K562 (cell line): ENCODE measurements at regions not wholly inside any gene's neighbourhood (a gene's known extent, or its start where the extent isn't known, plus 50 kb on each side); places are given as distances from the start of the nearest gene placed in this dataset.

Source experiments
- ATAC-seq: fragments of 200-7000 bp; cut with Tn5 transposase; 3 replicates; pipeline ENCODE4 v1.9.1; 2020; ENCODE audit warnings: moderate library complexity
- BruUV-seq: library from RNA; stranded (reverse); fragments of 400-500 nt; replicated peaks from 2 replicates; lab custom pipeline; 2021; lab: Mats Ljungman, UMichigan
- CTCF ChIA-PET: fragments of 300-600 bp; formaldehyde crosslinking; extraction: SDS; loops from one replicate; lab custom pipeline; 2021; ENCODE audit warnings: low intra/inter-chr PET ratio; lab: Yijun Ruan, JAX
- POLR2A ChIA-PET: fragments of 300-600, 350-650 bp; sonication (Branson Sonifier 250); formaldehyde crosslinking; extraction: SDS; loops from one replicate; lab custom pipeline; 2021; ENCODE audit warnings: antibody characterized with exemption, inconsistent platforms; lab: Yijun Ruan, JAX
- DNase-seq, 4 experiments: peaks; one replicate each; pipeline versions ENCODE4 v3.0.0 to v3.0.0-alpha.2; 2011 to 2018; ENCODE audit warnings: low spot score in 3 of 4, mixed read lengths in 3 of 4; ENCODE audit errors: extremely low read depth in 1 of 4
- FAIRE-seq: peaks from 2 replicates; lab custom pipeline; 2011; peaks lifted over from hg19 to GRCh38; lab: Jason Lieb, UNC
- H2AFZ ChIP-seq: 2 replicates; pipeline ENCODE4 v1.6.0; 2011; ENCODE audit warnings: low read depth, low read length, control low read depth, inconsistent platforms
- H3K27ac ChIP-seq: fragments of 200-600 bp; 3 replicates; pipeline ENCODE4 v1.8.0; 2011; ENCODE audit warnings: low read depth, mild to moderate bottlenecking, control low read depth, inconsistent platforms, low read length, moderate library complexity, mixed read lengths; ENCODE audit errors: extremely low read depth
- H3K27me3 ChIP-seq, 2 experiments: fragments of 300-600 bp in 1 of 2; 2 replicates in 1 of 2; 3 replicates in 1 of 2; pipeline versions ENCODE4 v1.6.0 to v1.8.0; 2011; ENCODE audit warnings: inconsistent platforms in 2 of 2, low read length in 2 of 2, mild to moderate bottlenecking in 1 of 2, mixed read lengths in 1 of 2, moderate library complexity in 1 of 2; ENCODE audit not compliant: control insufficient read depth in 2 of 2, insufficient read depth in 2 of 2
- H3K36me3 ChIP-seq: fragments of 300-600 bp; 3 replicates; pipeline ENCODE4 v1.8.0; 2011; ENCODE audit warnings: mild to moderate bottlenecking, low read length, inconsistent platforms; ENCODE audit not compliant: control insufficient read depth, insufficient read depth
- H3K4me1 ChIP-seq, 2 experiments: fragments of 200-600 bp in 1 of 2; replicated peaks in 1 of 2; 2 replicates in 1 of 2; 3 replicates in 1 of 2; pipeline versions ENCODE4 v1.5.1 to v1.8.0; 2011; ENCODE audit warnings: inconsistent platforms in 2 of 2, low read length in 2 of 2, mild to moderate bottlenecking in 1 of 2, mixed read lengths in 1 of 2, moderate library complexity in 1 of 2; ENCODE audit not compliant: control insufficient read depth in 2 of 2, insufficient read depth in 2 of 2
- H3K4me2 ChIP-seq: 2 replicates; pipeline ENCODE4 v1.6.1; 2011; ENCODE audit warnings: low read length, control low read depth, inconsistent platforms, mixed read lengths; ENCODE audit not compliant: insufficient read depth
- H3K4me3 ChIP-seq: fragments of 200-600 bp; sonication (generic), shearing (Covaris generic); 2 replicates; pipeline ENCODE4 v1.5.1; 2016; ENCODE audit warnings: control low read depth, inconsistent platforms
- H3K79me2 ChIP-seq: fragments of 200-600 bp; 3 replicates; pipeline ENCODE4 v1.8.0; 2011; ENCODE audit warnings: low read length, inconsistent platforms; ENCODE audit not compliant: control insufficient read depth, insufficient read depth
- H3K9ac ChIP-seq, 2 experiments: 2 replicates each; pipeline versions ENCODE4 v1.6.0 to v1.6.1; 2011; ENCODE audit warnings: low read depth in 2 of 2, low read length in 2 of 2, control low read depth in 1 of 2, inconsistent platforms in 1 of 2, mild to moderate bottlenecking in 1 of 2, mixed read lengths in 1 of 2; ENCODE audit not compliant: insufficient read depth in 1 of 2
- H3K9me1 ChIP-seq: one replicate; pipeline ENCODE4 v1.6.0; 2011; ENCODE audit warnings: inconsistent platforms, mild to moderate bottlenecking, low read length, moderate library complexity; ENCODE audit not compliant: control insufficient read depth, insufficient read depth
- H3K9me3 ChIP-seq: replicated peaks from 2 replicates; pipeline ENCODE4 v1.5.1; 2011; ENCODE audit warnings: low read depth, low read length, inconsistent platforms; ENCODE audit not compliant: control insufficient read depth, insufficient read depth
- H4K20me1 ChIP-seq: replicated peaks from 2 replicates; pipeline ENCODE4 v1.6.1; 2011; ENCODE audit warnings: low read length, inconsistent platforms, mixed read lengths; ENCODE audit not compliant: control insufficient read depth, insufficient read depth
- ARID2 ChIP-seq: fragments of 450-650 bp; IDR thresholded peaks from 2 replicates; pipeline ENCODE4 v1.6.1; 2017; ENCODE audit warnings: antibody characterized with exemption, mild to moderate bottlenecking
- CEBPZ ChIP-seq: fragments of 150-350 bp; IDR thresholded peaks from 2 replicates; pipeline ENCODE4 v1.6.1; 2014; ENCODE audit warnings: low read depth, mild to moderate bottlenecking, low read length, borderline replicate concordance
- CHCHD3 ChIP-seq: fragments of 250-450 bp; sonication (Bioruptor Pico); IDR thresholded peaks from 2 replicates; pipeline ENCODE4 v2.1.2; 2022; ENCODE audit warnings: mild to moderate bottlenecking
- CHD1 ChIP-seq: fragments of 200-600 bp; sonication (generic); IDR thresholded peaks from one replicate; pipeline ENCODE4 v1.6.1; 2012; ENCODE audit warnings: mild to moderate bottlenecking, moderate library complexity, low read length, inconsistent platforms
- GABPA ChIP-seq: fragments of 200-800 bp; sonication (Bioruptor generic); conservative IDR thresholded peaks from 2 replicates; pipeline ENCODE4 v1.6.1; 2016; ENCODE audit warnings: low read depth, missing genetic modification characterization, missing compliant biosample characterization
- L3MBTL2 ChIP-seq: fragments of 450-650 bp; IDR thresholded peaks from 2 replicates; pipeline ENCODE4 v1.6.1; 2016; ENCODE audit warnings: mild to moderate bottlenecking, moderate library complexity
- NFE2L1 ChIP-seq: fragments of 450-650 bp; IDR thresholded peaks from 2 replicates; pipeline ENCODE4 v1.6.1; 2016; ENCODE audit warnings: missing genetic modification characterization, low read depth, mild to moderate bottlenecking, missing compliant biosample characterization, moderate library complexity, borderline replicate concordance
- RBFOX2 ChIP-seq: fragments of 200-400 bp; formaldehyde crosslinking; IDR thresholded peaks from 2 replicates; pipeline ENCODE4 v1.6.1; 2017; ENCODE audit warnings: low read depth, mild to moderate bottlenecking, low read length, moderate library complexity
- RHOXF2B ChIP-seq: fragments of 250-450 bp; sonication (Bioruptor Pico); conservative IDR thresholded peaks from 2 replicates; pipeline ENCODE4 v1.5.1; 2021
- SIN3A ChIP-seq, 2 experiments: fragments of 150-350 bp in 1 of 2; IDR thresholded peaks; 2 replicates each; pipeline ENCODE4 v1.6.1; 2011 to 2016; ENCODE audit warnings: borderline replicate concordance in 2 of 2, low read depth in 2 of 2, low read length in 2 of 2, mild to moderate bottlenecking in 2 of 2, moderate library complexity in 2 of 2; ENCODE audit not compliant: control insufficient read depth in 1 of 2
- SMC3 ChIP-seq: conservative IDR thresholded peaks from 2 replicates; pipeline ENCODE4 v1.6.1; 2011; ENCODE audit warnings: low read depth, low read length, improper control_type of control experiment; ENCODE audit not compliant: insufficient read depth
- XRCC4 ChIP-seq: IDR thresholded peaks from one replicate; pipeline ENCODE4 v1.6.1; 2011; ENCODE audit not compliant: insufficient read depth, insufficient read length; ENCODE audit errors: extremely low read depth
- ZNF282 ChIP-seq: sonication (generic); formaldehyde crosslinking; IDR thresholded peaks from 2 replicates; pipeline ENCODE4 v1.8.1; 2023; ENCODE audit warnings: missing genetic modification reagents
- ZNF3 ChIP-seq: fragments of 250-450 bp; sonication (Bioruptor Pico); IDR thresholded peaks from 2 replicates; pipeline ENCODE4 v1.5.0; 2021; ENCODE audit warnings: mild to moderate bottlenecking, moderate library complexity
- ZNF644 ChIP-seq: fragments of 200-800 bp; sonication (Bioruptor generic); IDR thresholded peaks from 2 replicates; pipeline ENCODE4 v1.6.1; 2016; ENCODE audit warnings: low read depth, missing genetic modification characterization, missing compliant biosample characterization
- ZZZ3 ChIP-seq: fragments of 450-650 bp; IDR thresholded peaks from 2 replicates; pipeline ENCODE4 v1.6.1; 2016; ENCODE audit warnings: antibody characterized with exemption, mild to moderate bottlenecking, moderate library complexity
- WGBS: fragments of 100-300 bp; shearing (Covaris generic); methylation state at CpG from one replicate; pipeline ENCODE4 v1.1.6; 2016; ENCODE audit warnings: low coverage, mixed read lengths; ENCODE audit not compliant: insufficient coverage; ENCODE audit errors: missing lambda C conversion rate; 5-methylcytosine and 5-hydroxymethylcytosine counted together
- in situ Hi-C: fragments of 300-500 bp; cut with MboI; formaldehyde crosslinking; loops from 4 replicates; pipeline ENCODE4 v1.15.0; 2018; ENCODE audit warnings: inconsistent platforms, mixed read lengths
- intact Hi-C: fragments of 100-400 bp; cut with micrococcal nuclease; formaldehyde crosslinking; loops from 2 replicates; pipeline ENCODE4 v1.14.2; 2022

DNA sequence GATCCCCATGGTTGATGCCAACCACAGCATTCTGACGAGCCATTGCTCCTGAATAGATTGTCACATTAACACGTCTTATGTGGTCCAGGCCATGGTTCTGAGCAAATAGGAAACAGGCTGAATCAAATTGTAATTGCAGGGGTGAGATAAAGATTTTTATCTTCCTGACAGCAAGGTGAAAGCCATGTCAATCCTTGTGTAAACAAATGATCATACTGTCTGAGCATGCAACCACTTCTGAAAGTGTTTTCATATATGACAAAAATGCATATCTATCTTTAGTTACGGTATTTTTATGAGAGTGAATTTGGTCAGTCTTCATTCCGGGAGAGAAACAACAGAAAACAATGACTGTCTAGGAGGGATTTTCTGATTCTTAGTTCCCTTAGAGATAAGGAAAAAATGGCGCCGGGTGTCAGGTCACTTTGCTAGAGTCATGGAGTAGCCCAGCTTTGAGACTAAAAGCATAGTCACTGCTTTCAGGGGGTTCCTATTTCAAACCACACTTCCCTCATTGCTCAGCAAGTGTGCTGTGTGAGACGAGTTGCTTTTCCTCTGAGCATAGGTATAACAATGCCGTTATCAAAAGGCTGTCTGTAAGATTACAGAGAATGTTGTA is 958.9 kb downstream of the DCDC2C start:
- intact Hi-C loops (no loop called here), in situ Hi-C loops (no loop called here)
- DNase-seq (no peak), FAIRE-seq (no peak), ATAC-seq (no peak)
- Histone ChIP-seq H3K27ac (no peak overlapping the region), H3K4me1 (no peaks in the 10 kb centered on the region), H3K9me1 (no peaks in the 10 kb centered on the region), H2AFZ (no peak overlapping the region), H3K79me2 (no peaks in the 10 kb centered on the region), H3K36me3 (no peaks in the 10 kb centered on the region), H3K9ac (no peak overlapping the region), H3K27me3 (no peaks in the 10 kb centered on the region), H3K4me3 (no peak overlapping the region), H3K4me2 (no peak overlapping the region), H4K20me1 (no peaks in the 10 kb centered on the region), H3K9me3 (no peaks in the 10 kb centered on the region)
- ChIA-PET POLR2A (no interaction called here), CTCF (no interaction called here)
- WGBS = 2% methylated on average over 8 of the region's 8 CpGs
- no TSS peak for BruUV-seq
- no peak for TF ChIP-seq GABPA (tag)
- TF ChIP-seq ARID2 = no peak
- no peak for TF ChIP-seq SMC3
- TF ChIP-seq L3MBTL2 = no peak
- TF ChIP-seq SIN3A (IDR thresholded peaks at IDR 0.05; ENCODE audit: borderline replicate concordance in 2 of 2, control insufficient read depth in 1 of 2, low read depth in 2 of 2, low read length in 2 of 2) = no peak
- TF ChIP-seq ZNF644 (tag) = no peak
- TF ChIP-seq CHD1 = no peak
- TF ChIP-seq CEBPZ = no peak
- TF ChIP-seq ZNF282 (CRISPR knock-in tag) = no peak
- no peak for TF ChIP-seq NFE2L1
- no peak for TF ChIP-seq CHCHD3 (CRISPR knock-in tag)
- no peak for TF ChIP-seq ZZZ3
- TF ChIP-seq ZNF3 (CRISPR knock-in tag) = no peak
- TF ChIP-seq RBFOX2 = no peak
- no peak for TF ChIP-seq XRCC4
- TF ChIP-seq RHOXF2B (CRISPR knock-in tag) = no peak
